Activated CD4-positive, alpha-beta T cell treated with anti-CD3 and anti-CD28 coated beads, Interleukin-2, amount 50 U/mL, for 4 hours (primary cell): ENCODE measurements at regions not wholly inside any gene's neighbourhood (a gene's known extent, or its start where the extent isn't known, plus 50 kb on each side); places are given as distances from the start of the nearest gene placed in this dataset.

Experiments used
- DNase-seq, 2 experiments: peaks; one replicate each; pipeline ENCODE4 v3.0.0-alpha.2; 2020

- DNase-seq = no peak
Observed at GRCh38 chr6:98203170-98203806, 631.1 kb upstream of the POU3F2 start.

- DNase-seq = no peak
Observed at GRCh38 chr6:98212468-98212867, 621.9 kb upstream of the POU3F2 start.

GRCh38 chr6:98215531-98215930 is 618.8 kb upstream of the POU3F2 start:
- DNase-seq = no peak

GRCh38 chr6:98230250-98230649 is 604.1 kb upstream of the POU3F2 start:
- DNase-seq = no peak

- DNase-seq = no peak
Observed at GRCh38 chr6:98239057-98239456, 595.3 kb upstream of the POU3F2 start.

GRCh38 chr6:98241630-98242029 is 592.7 kb upstream of the POU3F2 start:
- DNase-seq = no peak

- no peak for DNase-seq
Observed at GRCh38 chr6:98254624-98255023, 579.8 kb upstream of the POU3F2 start.

GRCh38 chr6:98260382-98260781 is 574.0 kb upstream of the POU3F2 start:
- DNase-seq = no peak

GRCh38 chr6:98272060-98272459 is 562.3 kb upstream of the POU3F2 start:
- no peak for DNase-seq

GRCh38 chr6:98274691-98275090 is 559.7 kb upstream of the POU3F2 start:
- no peak for DNase-seq

- DNase-seq = no peak
Observed at GRCh38 chr6:98280492-98280891, 553.9 kb upstream of the POU3F2 start.

GRCh38 chr6:98286620-98287019 is 547.8 kb upstream of the POU3F2 start:
- no peak for DNase-seq

GRCh38 chr6:98287876-98288275 is 546.5 kb upstream of the POU3F2 start:
- DNase-seq = no peak

GRCh38 chr6:98292810-98293209 is 541.6 kb upstream of the POU3F2 start:
- DNase-seq = no peak

GRCh38 chr6:98295515-98296175 is 538.7 kb upstream of the POU3F2 start:
- no peak for DNase-seq

- no peak for DNase-seq
Observed at GRCh38 chr6:98308564-98308963, 525.8 kb upstream of the POU3F2 start.

GRCh38 chr6:98310443-98310842 is 523.9 kb upstream of the POU3F2 start:
- no peak for DNase-seq

- no peak for DNase-seq
Observed at GRCh38 chr6:98323605-98324004, 510.8 kb upstream of the POU3F2 start.

GRCh38 chr6:98324446-98324845 is 509.9 kb upstream of the POU3F2 start:
- no peak for DNase-seq

GRCh38 chr6:98325366-98325765 is 509.0 kb upstream of the POU3F2 start:
- DNase-seq = no peak

- DNase-seq = no peak
Observed at GRCh38 chr6:98333273-98333672, 501.1 kb upstream of the POU3F2 start.

- DNase-seq = no peak
Observed at GRCh38 chr6:98335594-98335993, 498.8 kb upstream of the POU3F2 start.

- no peak for DNase-seq
Observed at GRCh38 chr6:98339506-98339905, 494.9 kb upstream of the POU3F2 start.

GRCh38 chr6:98343004-98343403 is 491.4 kb upstream of the POU3F2 start:
- DNase-seq = no peak

- no peak for DNase-seq
Observed at GRCh38 chr6:98343797-98344196, 490.6 kb upstream of the POU3F2 start.
